ENCODE measurements at regions not wholly inside any gene's neighbourhood (a gene's known extent, or its start where the extent isn't known, plus 50 kb on each side); places are given as distances from the start of the nearest gene placed in this dataset.

GRCh38 chr10:2300231-2300630 is 562.9 kb upstream of the ADARB2 start:
- no peak for DNase-seq

- DNase-seq: no peak
Measured at GRCh38 chr10:2296179-2296891, 559.0 kb upstream of the ADARB2 start.

- peak; percentile 59 for DNase-seq
Measured at GRCh38 chr10:2294739-2295138, 557.4 kb upstream of the ADARB2 start.

- no peak for DNase-seq
Measured at GRCh38 chr10:2284071-2284470, 546.7 kb upstream of the ADARB2 start.

GRCh38 chr10:2282202-2282601 is 544.9 kb upstream of the ADARB2 start:
- no peak for DNase-seq

- no peak for DNase-seq
Measured at GRCh38 chr10:2280713-2281300, 543.5 kb upstream of the ADARB2 start.

- no peak for DNase-seq
Measured at GRCh38 chr10:2279711-2280110, 542.4 kb upstream of the ADARB2 start.

GRCh38 chr10:2278363-2278762 is 541.0 kb upstream of the ADARB2 start:
- DNase-seq: peak; percentile 72

GRCh38 chr10:2263561-2263960 is 526.2 kb upstream of the ADARB2 start:
- no peak for DNase-seq

GRCh38 chr10:2262878-2263277 is 525.6 kb upstream of the ADARB2 start:
- DNase-seq: no peak

- DNase-seq: no peak
Measured at GRCh38 chr10:2262333-2262732, 525.0 kb upstream of the ADARB2 start.

- DNase-seq: no peak
Measured at GRCh38 chr10:2256241-2256640, 518.9 kb upstream of the ADARB2 start.

- DNase-seq: no peak
Measured at GRCh38 chr10:2252096-2252495, 514.8 kb upstream of the ADARB2 start.

GRCh38 chr10:2251631-2252030 is 514.3 kb upstream of the ADARB2 start:
- DNase-seq: no peak

- DNase-seq: no peak
Measured at GRCh38 chr10:2246747-2247146, 509.4 kb upstream of the ADARB2 start.

GRCh38 chr10:2245580-2245979 is 508.3 kb upstream of the ADARB2 start:
- no peak for DNase-seq

- DNase-seq: no peak
Measured at GRCh38 chr10:2244471-2244870, 507.1 kb upstream of the ADARB2 start.

- no peak for DNase-seq
Measured at GRCh38 chr10:2236876-2237275, 499.6 kb upstream of the ADARB2 start.

GRCh38 chr10:2232479-2232878 is 495.2 kb upstream of the ADARB2 start:
- no peak for DNase-seq

- no peak for DNase-seq
Measured at GRCh38 chr10:2230478-2230877, 493.2 kb upstream of the ADARB2 start.

GRCh38 chr10:2228320-2228901 is 491.1 kb upstream of the ADARB2 start:
- DNase-seq: no peak

- no peak for DNase-seq
Measured at GRCh38 chr10:2225609-2226008, 488.3 kb upstream of the ADARB2 start.

- no peak for DNase-seq
Measured at GRCh38 chr10:2223548-2224320, 486.4 kb upstream of the ADARB2 start.

- no peak for DNase-seq
Measured at GRCh38 chr10:2222631-2223030, 485.3 kb upstream of the ADARB2 start.

All from retina (tissue), 1 donor.